ENCODE measurements at regions not wholly inside any gene's neighbourhood (a gene's known extent, or its start where the extent isn't known, plus 50 kb on each side); places are given as distances from the start of the nearest gene placed in this dataset.

GRCh38 chr11:76603202-76603601 lies 67.3 kb downstream of the LRRC32 start:
- Histone ChIP-seq H3K4me2 (ENCODE audit: control insufficient read depth, insufficient read depth) (no peak overlapping the region), H3K79me2 (ENCODE audit: control insufficient read depth, insufficient read depth, low read length) (no peaks in the 10 kb centered on the region), H4K20me1 (ENCODE audit: control insufficient read depth, insufficient read depth) (no peaks in the 10 kb centered on the region), H3K4me1 (ENCODE audit: control insufficient read depth, insufficient read depth, low read length) (no peaks in the 10 kb centered on the region), H2AFZ (ENCODE audit: control insufficient read depth, low read depth, low read length) (no peak overlapping the region), H3K27ac (ENCODE audit: control insufficient read depth, insufficient read depth) (no peak overlapping the region), H3K9ac (ENCODE audit: control insufficient read depth, insufficient read depth, low read length) (no peak overlapping the region), H3K36me3 (ENCODE audit: control insufficient read depth in 2 of 2, insufficient read depth in 2 of 2, low read length in 1 of 2) (no peaks in the 10 kb centered on the region), H3K27me3 (replicated peaks in 1 of 2; ENCODE audit: control insufficient read depth in 2 of 2, insufficient read depth in 2 of 2, low read length in 1 of 2) (no peaks in the 10 kb centered on the region; a peak in 3 of 4 replicates), H3K9me3 (replicated peaks; ENCODE audit: control insufficient read depth, insufficient read depth, low read length) (no peaks in the 10 kb centered on the region; the same call in 2 of the 3 replicates), H3K4me3 (no peak overlapping the region)
- ChIA-PET SMC1A (ENCODE audit: uncharacterized antibody, unreplicated experiment) (no interaction called here), POLR2A (no interaction called here), CTCF (interaction anchor here (1.0 to 8.1 kb wide), 2 partner anchors 73 to 396 kb away, joined by 3 to 273 read pairs; partner anchors contain the start of gene LRRC32), RAD21 (ENCODE audit: unreplicated experiment) (no interaction called here)
- intact Hi-C loops (cut with micrococcal nuclease; ENCODE audit: unreplicated experiment) = no loop called here
- no TSS peak for BruUV-seq (replicated peaks)
- no peak for ATAC-seq
- no peak for TF ChIP-seq SPI1 (IDR thresholded peaks at IDR 0.05; ENCODE audit: borderline replicate concordance, insufficient read depth, low read depth, low read length)
- no peak for TF ChIP-seq BMI1 (IDR thresholded peaks at IDR 0.05; ENCODE audit: borderline replicate concordance)
- TF ChIP-seq IRF5 (IDR thresholded peaks at IDR 0.05; ENCODE audit: borderline replicate concordance) = no peak
- TF ChIP-seq RUNX3 (IDR thresholded peaks at IDR 0.05; ENCODE audit: low read length) = no peak
- no peak for TF ChIP-seq HCFC1 (IDR thresholded peaks at IDR 0.05; ENCODE audit: low read length)
- no peak for TF ChIP-seq CHD1 (IDR thresholded peaks at IDR 0.05; ENCODE audit: low read depth, low read length)
- no peak for TF ChIP-seq ZNF592 (IDR thresholded peaks at IDR 0.05)
- TF ChIP-seq LARP7 (IDR thresholded peaks at IDR 0.05) = no peak
- no peak for TF ChIP-seq ATF2 (IDR thresholded peaks at IDR 0.05; ENCODE audit: low read length)
- TF ChIP-seq PAX5 (IDR thresholded peaks at IDR 0.05; ENCODE audit: borderline replicate concordance, low read depth, low read length) = no peak
- TF ChIP-seq KLF5 (IDR thresholded peaks at IDR 0.05; ENCODE audit: partially characterized antibody) = no peak
- TF ChIP-seq ETV6 (conservative IDR thresholded peaks at IDR 0.05 in 1 of 2, IDR thresholded peaks at IDR 0.05 in 1 of 2; ENCODE audit: borderline replicate concordance in 1 of 2, low read depth in 1 of 2) = no peak
- no peak for TF ChIP-seq RELA (IDR thresholded peaks at IDR 0.05; ENCODE audit: borderline replicate concordance, partially characterized antibody)
- no peak for TF ChIP-seq CHD2 (IDR thresholded peaks at IDR 0.05; ENCODE audit: borderline replicate concordance, low read depth, low read length)
- TF ChIP-seq JUND (IDR thresholded peaks at IDR 0.05; ENCODE audit: low read depth, low read length) = no peak
- no peak for TF ChIP-seq SMAD5 (IDR thresholded peaks at IDR 0.05; ENCODE audit: low read depth)
- TF ChIP-seq E4F1 (IDR thresholded peaks at IDR 0.05; ENCODE audit: borderline replicate concordance, partially characterized antibody) = no peak
- in situ Hi-C loops (cut with MboI) = no loop called here
- no peak for FAIRE-seq
- 31% methylated on average over 4 of the region's 4 CpGs for WGBS (ENCODE audit: insufficient coverage, insufficient replicate concordance, low lambda C conversion rate, missing lambda C conversion rate)
- no peak for DNase-seq (ENCODE audit: low read depth, low spot score)
